ENCODE measurements at regions not wholly inside any gene's neighbourhood (a gene's known extent, or its start where the extent isn't known, plus 50 kb on each side); places are given as distances from the start of the nearest gene placed in this dataset.

GRCh38 chr9:79257790-79258351, 313.9 kb upstream of the TLE4 start:
- TF ChIP-seq CTCF (IDR thresholded peaks at IDR 0.05): no peak
- H3K4me3 ChIP-seq: no peak overlapping the region

GRCh38 chr9:79259858-79260257, 311.9 kb upstream of the TLE4 start:
- H3K27ac ChIP-seq: no peak overlapping the region
- no peaks in the 10 kb centered on the region for H3K9me3 ChIP-seq
- H3K27me3 ChIP-seq: no peaks in the 10 kb centered on the region
- TF ChIP-seq CTCF (IDR thresholded peaks at IDR 0.05): no peak
- no peak for DNase-seq (ENCODE audit: low spot score)
- no peaks in the 10 kb centered on the region for H3K4me1 ChIP-seq
- no peaks in the 10 kb centered on the region for H3K36me3 ChIP-seq
- no peak overlapping the region for H3K4me3 ChIP-seq

More at GRCh38 chr9:79257790-79258351, 313.9 kb upstream of the TLE4 start:
- Histone ChIP-seq H3K9me3 (no peaks in the 10 kb centered on the region), H3K27me3 (no peaks in the 10 kb centered on the region), H3K4me1 (no peaks in the 10 kb centered on the region), H3K27ac (no peak overlapping the region), H3K36me3 (no peaks in the 10 kb centered on the region)
- no peak for DNase-seq (ENCODE audit: low spot score)

GRCh38 chr9:79263628-79264027, 308.1 kb upstream of the TLE4 start:
- DNase-seq (ENCODE audit: low spot score): no peak
- no peaks in the 10 kb centered on the region for H3K9me3 ChIP-seq
- no peak overlapping the region for H3K4me3 ChIP-seq
- no peak overlapping the region for H3K27ac ChIP-seq
- H3K4me1 ChIP-seq: no peaks in the 10 kb centered on the region
- TF ChIP-seq CTCF (IDR thresholded peaks at IDR 0.05): no peak
- no peaks in the 10 kb centered on the region for H3K36me3 ChIP-seq
- no peaks in the 10 kb centered on the region for H3K27me3 ChIP-seq

GRCh38 chr9:79264041-79264440, 307.7 kb upstream of the TLE4 start:
- H3K27me3 ChIP-seq: no peaks in the 10 kb centered on the region
- no peak overlapping the region for H3K4me3 ChIP-seq
- H3K9me3 ChIP-seq: no peaks in the 10 kb centered on the region
- H3K4me1 ChIP-seq: no peaks in the 10 kb centered on the region
- H3K27ac ChIP-seq: no peak overlapping the region
- H3K36me3 ChIP-seq: no peaks in the 10 kb centered on the region
- DNase-seq (ENCODE audit: low spot score): no peak
- no peak for TF ChIP-seq CTCF (IDR thresholded peaks at IDR 0.05)

- no peaks in the 10 kb centered on the region for H3K9me3 ChIP-seq
- no peaks in the 10 kb centered on the region for H3K36me3 ChIP-seq
- H3K4me3 ChIP-seq: no peak overlapping the region
- DNase-seq (ENCODE audit: low spot score): no peak
- H3K4me1 ChIP-seq: no peaks in the 10 kb centered on the region
- no peaks in the 10 kb centered on the region for H3K27me3 ChIP-seq
- no peak for TF ChIP-seq CTCF (IDR thresholded peaks at IDR 0.05)
- H3K27ac ChIP-seq: no peak overlapping the region
These were observed 307.0 kb upstream of the TLE4 start for GRCh38 chr9:79264511-79265355.
